ENCODE measurements at regions not wholly inside any gene's neighbourhood (a gene's known extent, or its start where the extent isn't known, plus 50 kb on each side); places are given as distances from the start of the nearest gene placed in this dataset.

DNA sequence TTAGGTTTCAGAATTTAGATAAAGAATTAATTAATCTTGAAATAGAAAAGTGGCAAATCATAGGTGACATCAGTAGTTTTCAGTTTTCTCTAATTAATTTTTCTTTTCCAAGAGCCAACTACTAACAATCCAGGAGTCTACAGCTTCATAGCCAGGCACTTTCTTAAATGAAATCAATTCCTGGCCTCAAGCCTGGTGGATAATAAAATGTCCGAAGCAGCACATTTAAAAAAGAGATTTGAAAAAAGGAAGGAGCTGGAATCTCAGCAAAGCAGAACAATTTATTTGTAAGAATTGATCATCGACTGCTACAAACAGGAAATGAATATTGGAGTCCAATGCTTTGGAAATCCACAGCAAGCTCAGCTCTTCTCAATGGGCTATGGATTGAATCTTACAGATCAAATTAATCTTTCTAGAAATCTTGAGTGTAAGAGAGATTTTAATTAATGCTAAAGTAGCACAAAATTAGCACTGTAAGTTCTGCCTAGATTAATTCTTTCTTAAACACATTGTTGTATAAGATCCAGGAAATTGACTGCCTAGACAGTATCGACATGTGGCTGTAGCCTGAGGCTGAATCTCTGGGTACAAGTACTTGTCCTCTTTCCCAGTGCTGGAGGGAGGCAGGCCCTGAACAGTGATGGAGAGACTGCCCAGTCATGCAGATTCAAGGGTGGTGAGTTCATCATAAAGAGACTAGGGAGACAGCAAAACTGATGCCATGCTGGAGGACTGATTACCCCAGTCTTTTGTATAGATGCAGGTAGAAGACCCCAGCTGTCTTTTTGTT, 167.8 kb upstream of the POU2AF2 start:
- TF ChIP-seq POLR2A (IDR thresholded peaks at IDR 0.05) (no peak), POLR2AphosphoS5 (IDR thresholded peaks at IDR 0.05) (no peak)

Data from spleen (tissue), 3 donors.